ENCODE measurements at regions not wholly inside any gene's neighbourhood (a gene's known extent, or its start where the extent isn't known, plus 50 kb on each side); places are given as distances from the start of the nearest gene placed in this dataset.
"Not testable (repeated sequence)": the region's sequence is repeated elsewhere in the genome, so short reads cannot be mapped to it uniquely, and the experiment has no call there.

- DNase-seq: no peak
Measured at GRCh38 chr1:232579958-232580941, 49.7 kb downstream of the SIPA1L2 start.

GRCh38 chr1:232579466-232579865, 50.5 kb downstream of the SIPA1L2 start:
- no peak for DNase-seq

- peak; percentile 42 to 64 for DNase-seq
Measured at GRCh38 chr1:232578651-232579195, 51.2 kb downstream of the SIPA1L2 start.

GRCh38 chr1:232577772-232578171, 52.2 kb downstream of the SIPA1L2 start:
- DNase-seq: no peak

- no peak for DNase-seq
Measured at GRCh38 chr1:232576537-232576936, 53.4 kb downstream of the SIPA1L2 start.

GRCh38 chr1:232575763-232576040, 54.2 kb downstream of the SIPA1L2 start:
- no peak for DNase-seq

- no peak for DNase-seq
Measured at GRCh38 chr1:232574889-232575762, 54.8 kb downstream of the SIPA1L2 start.

- no peak for DNase-seq
Measured at GRCh38 chr1:232574077-232574476, 55.9 kb downstream of the SIPA1L2 start.

- DNase-seq: no peak
Measured at GRCh38 chr1:232571523-232571922, 58.4 kb downstream of the SIPA1L2 start.

GRCh38 chr1:232570007-232570406, 59.9 kb downstream of the SIPA1L2 start:
- no peak for DNase-seq

GRCh38 chr1:232569554-232569921, 60.4 kb downstream of the SIPA1L2 start:
- not testable (repeated sequence) for DNase-seq

GRCh38 chr1:232568906-232569553, 60.9 kb downstream of the SIPA1L2 start:
- DNase-seq: no peak

GRCh38 chr1:232568331-232568852, 61.5 kb downstream of the SIPA1L2 start:
- DNase-seq: no peak

GRCh38 chr1:232566093-232566492, 63.8 kb downstream of the SIPA1L2 start:
- no peak for DNase-seq

- DNase-seq: no peak
Measured at GRCh38 chr1:232562855-232563510, 67.0 kb downstream of the SIPA1L2 start.

- no peak for DNase-seq
Measured at GRCh38 chr1:232561381-232561780, 68.6 kb downstream of the SIPA1L2 start.

GRCh38 chr1:232560940-232561339, 69.0 kb downstream of the SIPA1L2 start:
- no peak for DNase-seq

- no peak for DNase-seq
Measured at GRCh38 chr1:232558954-232559353, 71.0 kb downstream of the SIPA1L2 start.

GRCh38 chr1:232557502-232558191, 72.3 kb downstream of the SIPA1L2 start:
- no peak for DNase-seq

- DNase-seq: no peak
Measured at GRCh38 chr1:232557096-232557495, 72.8 kb downstream of the SIPA1L2 start.

GRCh38 chr1:232556351-232556750, 73.6 kb downstream of the SIPA1L2 start:
- DNase-seq: no peak

Data from AML-193 (cell line).